Activated naive CD4-positive, alpha-beta T cell treated with anti-CD3 and anti-CD28 coated beads for 36 hours (primary cell): ENCODE measurements at regions not wholly inside any gene's neighbourhood (a gene's known extent, or its start where the extent isn't known, plus 50 kb on each side); places are given as distances from the start of the nearest gene placed in this dataset.
"Not testable (repeated sequence)": the region's sequence is repeated elsewhere in the genome, so short reads cannot be mapped to it uniquely, and the experiment has no call there.

ENCODE experiments used
- CTCF ChIA-PET: fragments of 350-600 bp; sonication (Branson Sonifier 250); formaldehyde crosslinking; loops from one replicate; lab custom pipeline; 2021; ENCODE audit warnings: antibody characterized with exemption; lab: Charles Lee
- DNase-seq: peaks from one replicate; pipeline ENCODE4 v3.0.0-alpha.2; 2020
- H3K27ac Mint-ChIP-seq: one replicate; pipeline ENCODE4 v1.8.0; 2021; ENCODE audit warnings: mild to moderate bottlenecking, mixed read lengths
- H3K27me3 Mint-ChIP-seq: one replicate; pipeline ENCODE4 v1.8.0; 2021; ENCODE audit warnings: low read depth, mixed read lengths
- H3K36me3 Mint-ChIP-seq: one replicate; pipeline ENCODE4 v1.8.0; 2021; ENCODE audit warnings: low read depth, mixed read lengths
- H3K4me1 Mint-ChIP-seq: one replicate; pipeline ENCODE4 v1.8.0; 2021; ENCODE audit warnings: low read depth, mixed read lengths
- H3K4me3 Mint-ChIP-seq: one replicate; pipeline ENCODE4 v1.8.0; 2021; ENCODE audit warnings: mild to moderate bottlenecking, moderate library complexity, mixed read lengths
- H3K9me3 Mint-ChIP-seq: one replicate; pipeline ENCODE4 v1.8.0; 2021; ENCODE audit warnings: mixed read lengths
- intact Hi-C: fragments of 100-400 bp; cut with micrococcal nuclease; formaldehyde crosslinking; loops from one replicate; pipeline ENCODE4 v1.15.1; 2023

DNA sequence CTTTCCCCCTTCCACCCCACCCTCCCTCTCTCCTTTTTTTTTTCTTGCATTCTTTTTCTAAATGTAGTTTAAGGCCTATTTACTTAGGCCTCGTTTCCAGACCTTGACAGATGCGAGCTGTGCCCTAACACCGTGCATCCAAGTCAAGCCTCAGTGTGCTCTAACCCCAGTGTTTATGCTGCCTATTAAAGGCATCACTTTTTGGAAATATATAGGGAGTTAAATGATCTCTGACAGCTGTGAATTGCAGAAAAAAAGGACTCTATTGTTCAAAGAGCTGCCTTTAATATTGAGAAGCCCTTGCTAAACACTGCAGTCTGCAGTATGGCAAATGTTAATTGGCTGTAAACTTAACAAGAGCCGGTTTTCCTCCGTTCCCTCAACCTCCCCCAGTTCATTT lies 270.4 kb upstream of the TUT7 start:
- CTCF ChIA-PET: no interaction called here
- Mint-ChIP-seq H3K9me3 (no peaks in the 10 kb centered on the region), H3K27me3 (no peaks in the 10 kb centered on the region), H3K27ac (no peak overlapping the region), H3K4me1 (no peaks in the 10 kb centered on the region), H3K4me3 (no peak overlapping the region), H3K36me3 (no peaks in the 10 kb centered on the region)
- no peak for DNase-seq
- intact Hi-C loops: no loop called here

- no peak overlapping the region for H3K27ac Mint-ChIP-seq
- peaks cover 15% of the 10 kb centered on the region for H3K27me3 Mint-ChIP-seq
- DNase-seq: peak; percentile 19
- no peak overlapping the region for H3K4me3 Mint-ChIP-seq
- no peaks in the 10 kb centered on the region for H3K4me1 Mint-ChIP-seq
- H3K9me3 Mint-ChIP-seq: no peaks in the 10 kb centered on the region
- no peaks in the 10 kb centered on the region for H3K36me3 Mint-ChIP-seq
- CTCF ChIA-PET: interaction anchor here (0.5 to 1.2 kb wide), 2 partner anchors 56 to 413 kb away, joined by 3 read pairs; no protein-coding TSS in a partner anchor
- intact Hi-C loops: loop anchor here (1.0 kb wide), 1 partner anchor 709 kb away; no protein-coding TSS in a partner anchor
These were observed 260.9 kb upstream of the TUT7 start for GRCh38 chr9:86614871-86615849.

DNA sequence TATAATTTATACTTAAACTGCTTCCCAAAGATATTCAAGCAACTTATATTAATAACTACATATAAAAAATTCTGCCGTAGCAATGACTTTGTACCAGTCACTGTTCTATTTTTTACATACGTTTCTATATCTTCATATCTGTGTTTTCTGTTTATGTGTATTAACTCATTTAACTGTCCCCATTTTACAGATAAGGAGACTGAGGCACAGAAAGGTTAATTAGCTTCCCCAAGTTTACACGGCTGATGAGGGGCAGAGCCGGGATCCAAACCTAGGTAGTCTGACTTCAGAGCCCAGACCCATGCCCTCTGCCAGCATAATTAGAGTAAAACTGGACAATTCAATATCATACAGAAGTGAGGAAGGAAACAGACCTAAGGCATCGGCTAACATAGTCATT lies 259.7 kb upstream of the TUT7 start:
- Mint-ChIP-seq H3K36me3 (no peaks in the 10 kb centered on the region), H3K27me3 (peaks cover 15% of the 10 kb centered on the region), H3K9me3 (no peaks in the 10 kb centered on the region), H3K27ac (no peak overlapping the region), H3K4me3 (no peak overlapping the region), H3K4me1 (no peaks in the 10 kb centered on the region)
- CTCF ChIA-PET: interaction anchor here (1.2 kb wide), 1 partner anchor 57 kb away, joined by 3 read pairs; no protein-coding TSS in a partner anchor
- intact Hi-C loops: no loop called here
- no peak for DNase-seq

DNA sequence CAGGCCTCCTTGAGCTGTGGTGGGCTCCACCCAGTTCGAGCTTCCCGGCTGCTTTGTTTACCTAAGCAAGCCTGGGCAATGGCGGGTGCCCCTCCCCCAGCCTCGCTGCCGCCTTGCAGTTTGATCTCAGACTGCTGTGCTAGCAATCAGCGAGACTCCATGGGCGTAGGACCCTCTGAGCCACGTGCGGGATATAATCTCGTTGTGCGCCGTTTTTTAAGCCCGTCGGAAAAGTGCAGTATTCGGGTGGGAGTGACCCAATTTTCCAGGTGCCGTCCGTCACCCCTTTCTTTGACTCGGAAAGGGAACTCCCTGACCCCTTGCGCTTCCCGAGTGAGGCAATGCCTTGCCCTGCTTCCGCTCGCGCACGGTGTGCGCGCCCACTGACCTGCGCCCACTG lies 257.3 kb upstream of the TUT7 start:
- CTCF ChIA-PET, H3K4me3 Mint-ChIP-seq, H3K4me1 Mint-ChIP-seq, H3K36me3 Mint-ChIP-seq, DNase-seq, H3K9me3 Mint-ChIP-seq, H3K27ac Mint-ChIP-seq, intact Hi-C loops: not testable (repeated sequence)
- H3K27me3 Mint-ChIP-seq: peaks cover 15% of the 10 kb centered on the region

- Mint-ChIP-seq H3K4me1 (no peaks in the 10 kb centered on the region), H3K4me3 (no peak overlapping the region), H3K36me3 (no peaks in the 10 kb centered on the region)
These were observed 251.1 kb upstream of the TUT7 start for GRCh38 chr9:86605303-86605702.

DNA sequence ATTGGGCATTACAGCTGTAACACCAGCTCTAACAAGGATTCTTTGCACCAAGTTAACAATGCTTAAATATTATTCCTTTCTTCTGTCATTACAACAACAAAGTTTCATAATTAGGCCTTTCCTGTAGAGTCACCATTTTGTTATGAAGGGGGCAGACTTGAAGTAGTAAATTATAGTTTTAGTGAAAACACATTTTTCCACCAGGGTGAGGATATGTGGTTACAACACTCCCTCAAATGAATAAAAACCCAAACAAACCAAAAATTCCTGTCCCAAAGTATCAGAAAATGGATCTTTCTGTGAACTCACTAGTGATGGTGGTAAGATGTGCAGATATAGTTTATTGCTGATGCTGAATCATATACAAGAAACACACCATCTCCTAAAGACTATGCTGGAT lies 250.5 kb upstream of the TUT7 start:
- Mint-ChIP-seq H3K27ac (no peak overlapping the region), H3K4me1 (no peaks in the 10 kb centered on the region)

More at GRCh38 chr9:86605303-86605702, 251.1 kb upstream of the TUT7 start:
- CTCF ChIA-PET: no interaction called here
- no peaks in the 10 kb centered on the region for H3K9me3 Mint-ChIP-seq
- intact Hi-C loops: no loop called here
- no peak overlapping the region for H3K27ac Mint-ChIP-seq
- peaks cover 7% of the 10 kb centered on the region for H3K27me3 Mint-ChIP-seq
- no peak for DNase-seq

DNA sequence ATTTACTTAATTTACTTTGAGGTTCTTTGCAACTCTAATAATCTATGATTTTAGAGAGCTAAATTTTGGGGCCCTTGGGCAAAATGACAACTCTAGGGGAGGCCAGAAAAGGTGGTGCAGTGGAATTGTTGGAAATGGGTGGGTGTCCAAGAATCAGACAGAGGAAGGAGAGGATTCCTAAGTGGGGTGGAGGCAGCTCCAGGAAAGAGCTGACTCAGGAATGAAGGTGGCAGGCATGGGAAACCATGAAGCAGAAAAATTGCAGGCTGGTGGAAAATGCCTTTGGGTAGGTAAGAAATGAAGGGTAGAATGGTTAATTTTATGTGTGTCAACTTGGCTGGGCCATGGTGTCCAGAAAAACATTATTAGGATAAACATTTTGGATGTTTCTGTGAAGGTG lies 248.5 kb upstream of the TUT7 start:
- H3K4me3 Mint-ChIP-seq: no peak overlapping the region
- CTCF ChIA-PET: no interaction called here
- intact Hi-C loops: no loop called here

More for the DNA sequence above, 250.5 kb upstream of the TUT7 start:
- no peak for DNase-seq
- H3K9me3 Mint-ChIP-seq: no peaks in the 10 kb centered on the region
- no peak overlapping the region for H3K4me3 Mint-ChIP-seq
- peaks cover 10% of the 10 kb centered on the region for H3K27me3 Mint-ChIP-seq
- CTCF ChIA-PET: no interaction called here
- intact Hi-C loops: no loop called here
- no peaks in the 10 kb centered on the region for H3K36me3 Mint-ChIP-seq

DNA sequence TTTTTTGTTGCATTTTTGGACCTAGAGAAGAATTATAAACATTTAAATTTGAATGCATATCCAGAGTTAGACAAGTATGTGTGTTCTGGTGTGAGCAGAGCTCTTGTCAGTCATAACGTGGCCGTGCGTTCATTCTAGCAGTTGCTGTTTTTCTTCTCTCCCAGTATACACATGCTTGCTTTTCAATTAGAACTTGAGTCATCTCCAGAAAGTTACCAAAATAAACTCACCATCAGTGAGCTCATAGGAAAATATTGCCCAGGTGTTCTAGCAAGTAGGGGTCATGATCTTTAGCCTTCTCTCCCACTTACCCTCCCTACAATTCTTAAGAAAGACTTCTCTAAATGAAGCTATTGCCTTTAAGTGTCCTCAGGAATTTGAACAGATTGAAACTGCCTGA lies 247.5 kb upstream of the TUT7 start:
- no peaks in the 10 kb centered on the region for H3K9me3 Mint-ChIP-seq
- H3K36me3 Mint-ChIP-seq: no peaks in the 10 kb centered on the region
- H3K27me3 Mint-ChIP-seq: peaks cover 16% of the 10 kb centered on the region
- intact Hi-C loops: no loop called here
- no peak for DNase-seq
- H3K27ac Mint-ChIP-seq: no peak overlapping the region
- H3K4me1 Mint-ChIP-seq: no peaks in the 10 kb centered on the region
- H3K4me3 Mint-ChIP-seq: no peak overlapping the region
- CTCF ChIA-PET: no interaction called here

More for the DNA sequence above, 248.5 kb upstream of the TUT7 start:
- Mint-ChIP-seq H3K9me3 (no peaks in the 10 kb centered on the region), H3K27me3 (peaks cover 12% of the 10 kb centered on the region), H3K4me1 (no peaks in the 10 kb centered on the region), H3K36me3 (no peaks in the 10 kb centered on the region), H3K27ac (no peak overlapping the region)
- DNase-seq: no peak

DNA sequence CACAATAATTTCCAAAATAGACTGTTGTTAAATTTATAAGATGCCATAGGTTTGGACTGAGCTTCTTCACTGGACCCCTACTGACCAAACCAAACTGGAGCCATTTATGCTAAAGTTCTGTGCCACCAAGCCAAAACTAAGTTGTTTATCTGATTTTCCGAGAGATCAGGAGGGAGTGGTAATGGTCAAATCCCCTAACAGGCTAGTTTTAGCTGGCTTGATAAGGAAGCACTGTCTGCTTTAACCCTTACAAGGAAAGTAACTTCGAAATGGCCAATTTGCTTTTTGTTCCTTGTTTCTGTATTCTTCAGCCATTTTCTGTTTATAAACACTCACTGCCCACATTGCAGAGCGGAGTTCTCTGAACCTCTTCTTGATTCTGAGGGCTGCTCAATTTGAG lies 246.8 kb upstream of the TUT7 start:
- H3K36me3 Mint-ChIP-seq: no peaks in the 10 kb centered on the region
- CTCF ChIA-PET: no interaction called here
- DNase-seq: no peak

GRCh38 chr9:86600291-86600690 lies 246.1 kb upstream of the TUT7 start:
- peaks cover 19% of the 10 kb centered on the region for H3K27me3 Mint-ChIP-seq
- H3K9me3 Mint-ChIP-seq: no peaks in the 10 kb centered on the region
- H3K4me3 Mint-ChIP-seq: no peak overlapping the region
- no peaks in the 10 kb centered on the region for H3K4me1 Mint-ChIP-seq
- intact Hi-C loops: no loop called here
- no peaks in the 10 kb centered on the region for H3K36me3 Mint-ChIP-seq
- H3K27ac Mint-ChIP-seq: no peak overlapping the region
- DNase-seq: no peak
- CTCF ChIA-PET: no interaction called here

More for the DNA sequence above, 246.8 kb upstream of the TUT7 start:
- H3K4me3 Mint-ChIP-seq: no peak overlapping the region
- peaks cover 19% of the 10 kb centered on the region for H3K27me3 Mint-ChIP-seq
- no peak overlapping the region for H3K27ac Mint-ChIP-seq
- no peaks in the 10 kb centered on the region for H3K4me1 Mint-ChIP-seq
- no peaks in the 10 kb centered on the region for H3K9me3 Mint-ChIP-seq
- intact Hi-C loops: no loop called here

DNA sequence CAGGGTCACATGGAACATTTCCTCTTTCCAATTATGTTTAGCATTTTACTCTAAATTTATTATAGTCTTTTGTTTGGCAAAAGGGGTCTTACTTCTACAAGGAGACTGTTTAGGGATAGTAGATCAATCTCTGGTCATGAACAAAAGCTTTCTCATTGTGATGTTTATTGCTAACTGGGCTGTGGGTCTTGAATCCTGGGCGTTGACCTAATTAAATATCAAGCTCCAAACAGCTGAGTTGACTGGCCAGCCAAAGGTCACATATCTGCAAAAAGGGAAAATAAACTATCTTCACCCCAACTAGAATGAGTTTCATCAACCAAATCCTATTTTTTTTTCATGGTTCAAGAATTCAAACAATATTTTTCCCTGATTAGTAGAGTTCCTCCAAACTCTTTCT lies 245.4 kb upstream of the TUT7 start:
- CTCF ChIA-PET: no interaction called here
- H3K27me3 Mint-ChIP-seq: peaks cover 19% of the 10 kb centered on the region
- no peaks in the 10 kb centered on the region for H3K9me3 Mint-ChIP-seq
- H3K36me3 Mint-ChIP-seq: no peaks in the 10 kb centered on the region
- no peak overlapping the region for H3K4me3 Mint-ChIP-seq
- DNase-seq: no peak
- H3K27ac Mint-ChIP-seq: no peak overlapping the region
- intact Hi-C loops: no loop called here
- H3K4me1 Mint-ChIP-seq: no peaks in the 10 kb centered on the region

DNA sequence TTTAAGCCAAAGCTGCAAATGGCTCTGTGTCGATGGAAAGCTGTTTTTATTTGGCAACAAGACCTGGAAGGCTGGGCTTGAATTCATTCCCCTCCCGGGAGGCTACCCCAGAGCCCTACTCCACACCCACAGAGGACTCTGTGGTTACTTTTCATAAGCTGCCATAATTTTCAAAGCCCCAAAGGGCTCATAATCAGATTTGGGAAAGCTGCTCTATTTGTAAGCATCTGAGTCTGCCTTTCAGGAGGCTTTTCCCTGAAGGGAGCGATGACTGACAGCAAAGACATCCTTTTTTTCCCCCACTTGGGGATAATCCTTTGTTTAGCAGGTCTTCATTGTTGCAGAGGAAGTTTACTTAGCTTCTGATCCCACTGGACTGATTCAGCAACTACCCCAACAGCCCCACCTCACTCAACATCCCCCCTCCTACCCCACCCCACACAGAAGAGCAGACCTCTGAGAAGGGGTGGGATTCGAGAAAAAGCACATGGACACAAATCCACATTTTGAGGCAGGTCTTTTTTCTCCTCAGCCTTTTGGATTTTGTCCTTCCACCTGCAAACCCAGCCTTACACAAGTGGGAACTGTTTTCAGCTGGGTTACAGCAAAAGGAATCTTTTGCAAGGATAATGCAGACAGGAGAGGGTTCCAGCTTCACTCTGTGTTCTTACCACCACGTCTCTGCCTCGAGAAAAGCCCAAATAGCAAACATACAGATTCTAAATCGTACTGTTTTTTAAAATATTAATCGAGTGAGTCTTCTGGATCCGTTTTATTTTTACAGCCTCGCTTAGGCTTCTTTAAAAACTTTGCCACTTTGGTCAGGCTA lies 244.4 kb upstream of the TUT7 start:
- no peak overlapping the region for H3K4me3 Mint-ChIP-seq
- CTCF ChIA-PET: no interaction called here

More for the DNA sequence above, 244.4 kb upstream of the TUT7 start:
- H3K27ac Mint-ChIP-seq: no peak overlapping the region
- H3K4me1 Mint-ChIP-seq: no peaks in the 10 kb centered on the region
- intact Hi-C loops: no loop called here
- DNase-seq: no peak
- H3K27me3 Mint-ChIP-seq: peaks cover 17% of the 10 kb centered on the region
- no peaks in the 10 kb centered on the region for H3K9me3 Mint-ChIP-seq
- no peaks in the 10 kb centered on the region for H3K36me3 Mint-ChIP-seq
